ENCODE measurements at regions not wholly inside any gene's neighbourhood (a gene's known extent, or its start where the extent isn't known, plus 50 kb on each side); places are given as distances from the start of the nearest gene placed in this dataset.

DNA sequence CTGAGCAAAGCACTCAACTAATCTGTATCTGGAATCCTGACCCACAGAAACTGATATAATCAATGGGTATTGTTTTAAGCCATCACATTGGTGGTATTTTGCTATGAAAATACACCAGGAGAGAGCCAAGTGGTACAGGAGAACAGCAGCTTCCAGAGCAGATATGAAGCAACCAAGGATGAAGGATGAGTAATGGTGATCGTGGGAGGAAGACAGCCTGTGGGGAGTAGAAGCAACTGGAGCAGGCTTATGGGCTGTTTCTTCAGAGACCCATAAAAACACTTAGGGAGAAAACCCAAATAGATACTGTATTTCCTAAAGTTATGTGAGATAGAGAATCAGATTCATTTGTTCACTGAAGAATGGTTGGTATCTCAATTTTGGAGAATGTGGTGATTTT is 330.8 kb downstream of the NUP35 start:
- Histone ChIP-seq H3K36me3 (no peaks in the 10 kb centered on the region), H3K27ac (replicated peaks) (no peak overlapping the region), H3K4me3 (no peak overlapping the region), H3K4me1 (peaks cover 11% of the 10 kb centered on the region), H3K9me3 (replicated peaks) (no peaks in the 10 kb centered on the region), H3K27me3 (ENCODE audit: low read depth) (no peaks in the 10 kb centered on the region)
- intact Hi-C loops (cut with micrococcal nuclease), result no loop called here
- TF ChIP-seq, protein P1, sequence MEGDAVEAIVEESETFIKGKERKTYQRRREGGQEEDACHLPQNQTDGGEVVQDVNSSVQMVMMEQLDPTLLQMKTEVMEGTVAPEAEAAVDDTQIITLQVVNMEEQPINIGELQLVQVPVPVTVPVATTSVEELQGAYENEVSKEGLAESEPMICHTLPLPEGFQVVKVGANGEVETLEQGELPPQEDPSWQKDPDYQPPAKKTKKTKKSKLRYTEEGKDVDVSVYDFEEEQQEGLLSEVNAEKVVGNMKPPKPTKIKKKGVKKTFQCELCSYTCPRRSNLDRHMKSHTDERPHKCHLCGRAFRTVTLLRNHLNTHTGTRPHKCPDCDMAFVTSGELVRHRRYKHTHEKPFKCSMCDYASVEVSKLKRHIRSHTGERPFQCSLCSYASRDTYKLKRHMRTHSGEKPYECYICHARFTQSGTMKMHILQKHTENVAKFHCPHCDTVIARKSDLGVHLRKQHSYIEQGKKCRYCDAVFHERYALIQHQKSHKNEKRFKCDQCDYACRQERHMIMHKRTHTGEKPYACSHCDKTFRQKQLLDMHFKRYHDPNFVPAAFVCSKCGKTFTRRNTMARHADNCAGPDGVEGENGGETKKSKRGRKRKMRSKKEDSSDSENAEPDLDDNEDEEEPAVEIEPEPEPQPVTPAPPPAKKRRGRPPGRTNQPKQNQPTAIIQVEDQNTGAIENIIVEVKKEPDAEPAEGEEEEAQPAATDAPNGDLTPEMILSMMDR (IDR thresholded peaks at IDR 0.05; ENCODE audit: borderline replicate concordance), result no peak
- DNase-seq, result no peak

GRCh38 chr2:183456177-183456576 is 331.9 kb downstream of the NUP35 start:
- Histone ChIP-seq H3K36me3 (no peaks in the 10 kb centered on the region), H3K27ac (replicated peaks) (peak overlapping the region; percentile 8), H3K9me3 (replicated peaks) (no peaks in the 10 kb centered on the region)

DNA sequence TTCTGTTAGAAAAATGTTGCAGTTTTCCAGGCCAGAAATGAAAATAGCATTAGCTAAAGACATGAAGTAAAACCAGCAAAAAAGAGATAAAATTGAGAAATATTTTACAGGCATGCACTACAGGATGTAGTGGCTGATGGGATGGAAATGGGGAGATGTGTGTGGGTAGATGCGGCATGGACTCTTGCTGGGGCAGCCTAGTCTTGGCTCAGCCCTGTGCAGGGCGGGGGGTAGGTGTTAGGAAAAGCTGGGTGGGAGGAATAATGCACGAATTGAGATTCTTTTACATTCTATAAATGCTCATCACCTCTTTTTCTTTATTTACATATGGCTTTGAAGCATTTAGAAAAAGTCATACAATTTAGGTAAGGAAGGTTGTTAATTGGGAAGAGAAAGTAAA is 334.2 kb downstream of the NUP35 start:
- peaks cover 11% of the 10 kb centered on the region for H3K4me1 ChIP-seq
- TF ChIP-seq, protein P1 (IDR thresholded peaks at IDR 0.05; ENCODE audit: borderline replicate concordance), result no peak
- no peak for DNase-seq
- no peaks in the 10 kb centered on the region for H3K36me3 ChIP-seq
- H3K9me3 ChIP-seq (replicated peaks), result peaks cover 11% of the 10 kb centered on the region
- no peak overlapping the region for H3K4me3 ChIP-seq
- no peak overlapping the region for H3K27ac ChIP-seq (replicated peaks)
- intact Hi-C loops (cut with micrococcal nuclease), result no loop called here
- no peaks in the 10 kb centered on the region for H3K27me3 ChIP-seq (ENCODE audit: low read depth)

More at GRCh38 chr2:183456177-183456576, 331.9 kb downstream of the NUP35 start:
- peaks cover 11% of the 10 kb centered on the region for H3K4me1 ChIP-seq
- no peak overlapping the region for H3K4me3 ChIP-seq
- TF ChIP-seq, protein P1 (IDR thresholded peaks at IDR 0.05; ENCODE audit: borderline replicate concordance), result no peak
- no peaks in the 10 kb centered on the region for H3K27me3 ChIP-seq (ENCODE audit: low read depth)
- DNase-seq, result no peak
- intact Hi-C loops (cut with micrococcal nuclease), result no loop called here

DNA sequence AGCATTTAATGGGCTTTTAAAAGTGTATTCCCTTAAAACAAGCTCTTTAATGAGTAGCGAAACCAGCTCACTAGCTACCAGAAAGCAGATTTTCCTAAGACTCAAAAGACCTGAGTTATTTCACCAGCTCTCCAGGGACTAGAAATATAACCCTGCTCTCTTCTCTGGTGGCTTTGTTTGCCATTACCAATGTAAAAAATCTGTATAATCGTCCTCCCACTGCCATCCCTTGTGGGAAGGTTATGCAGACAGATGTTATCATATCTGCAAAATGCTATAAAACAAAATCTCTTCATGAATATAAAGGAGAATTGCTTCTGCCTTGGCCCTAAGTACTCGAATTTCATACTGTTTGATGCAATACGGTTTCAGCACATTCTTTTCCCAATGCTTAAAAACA is 335.2 kb downstream of the NUP35 start:
- TF ChIP-seq, protein P1 (IDR thresholded peaks at IDR 0.05; ENCODE audit: borderline replicate concordance), result no peak
- Histone ChIP-seq H3K4me3 (no peak overlapping the region), H3K36me3 (no peaks in the 10 kb centered on the region), H3K27ac (replicated peaks) (no peak overlapping the region), H3K4me1 (peaks cover 11% of the 10 kb centered on the region), H3K9me3 (replicated peaks) (peaks cover 11% of the 10 kb centered on the region), H3K27me3 (ENCODE audit: low read depth) (no peaks in the 10 kb centered on the region)
- no peak for DNase-seq
- intact Hi-C loops (cut with micrococcal nuclease), result no loop called here

- Histone ChIP-seq H3K27ac (replicated peaks) (no peak overlapping the region), H3K27me3 (ENCODE audit: low read depth) (no peaks in the 10 kb centered on the region), H3K9me3 (replicated peaks) (peaks cover 11% of the 10 kb centered on the region), H3K36me3 (no peaks in the 10 kb centered on the region), H3K4me1 (no peaks in the 10 kb centered on the region), H3K4me3 (no peak overlapping the region)
- no peak for DNase-seq
- intact Hi-C loops (cut with micrococcal nuclease), result no loop called here
- TF ChIP-seq, protein P1 (IDR thresholded peaks at IDR 0.05; ENCODE audit: borderline replicate concordance), result no peak
Observed at GRCh38 chr2:183463821-183464220, 339.6 kb downstream of the NUP35 start.

GRCh38 chr2:183465048-183465447 is 340.8 kb downstream of the NUP35 start:
- H3K27me3 ChIP-seq (ENCODE audit: low read depth), result no peaks in the 10 kb centered on the region
- TF ChIP-seq, protein P1 (IDR thresholded peaks at IDR 0.05; ENCODE audit: borderline replicate concordance), result no peak
- H3K27ac ChIP-seq (replicated peaks), result no peak overlapping the region
- intact Hi-C loops (cut with micrococcal nuclease), result no loop called here
- DNase-seq, result no peak
- no peaks in the 10 kb centered on the region for H3K4me1 ChIP-seq
- peaks cover 20% of the 10 kb centered on the region for H3K9me3 ChIP-seq (replicated peaks)
- H3K36me3 ChIP-seq, result no peaks in the 10 kb centered on the region
- H3K4me3 ChIP-seq, result no peak overlapping the region

Measured in left ventricle myocardium inferior (tissue), 1 donor.